HG02840 (cell line): ENCODE measurements at regions not wholly inside any gene's neighbourhood (a gene's known extent, or its start where the extent isn't known, plus 50 kb on each side); places are given as distances from the start of the nearest gene placed in this dataset.

ENCODE experiments used
- ATAC-seq: cut with Tn5 transposase; IDR thresholded peaks from one replicate; pipeline ENCODE4 v1.9.1; 2021; ENCODE audit warnings: mild to moderate bottlenecking, moderate library complexity, moderate number of reproducible peaks; ENCODE audit not compliant: unreplicated experiment, low FRiP score

- no peak for ATAC-seq
Observed at GRCh38 chr2:107197594-107198294, 311.8 kb upstream of the ST6GAL2 start.

GRCh38 chr2:107202962-107203591 lies 317.1 kb upstream of the ST6GAL2 start:
- no peak for ATAC-seq

GRCh38 chr2:107215401-107216350 lies 329.7 kb upstream of the ST6GAL2 start:
- no peak for ATAC-seq

GRCh38 chr2:107218208-107218607 lies 332.2 kb upstream of the ST6GAL2 start:
- ATAC-seq, result no peak

- no peak for ATAC-seq
Observed at GRCh38 chr2:107222466-107222865, 336.5 kb upstream of the ST6GAL2 start.

GRCh38 chr2:107235491-107236254 lies 349.7 kb upstream of the ST6GAL2 start:
- no peak for ATAC-seq

- ATAC-seq, result no peak
Observed at GRCh38 chr2:107242811-107243210, 356.8 kb upstream of the ST6GAL2 start.

GRCh38 chr2:107248932-107249331 lies 363.0 kb upstream of the ST6GAL2 start:
- no peak for ATAC-seq

GRCh38 chr2:107255744-107256143 lies 369.8 kb upstream of the ST6GAL2 start:
- no peak for ATAC-seq

GRCh38 chr2:107258531-107259407 lies 372.8 kb upstream of the ST6GAL2 start:
- ATAC-seq, result no peak

GRCh38 chr2:107259408-107260195 lies 373.6 kb upstream of the ST6GAL2 start:
- no peak for ATAC-seq

GRCh38 chr2:107263628-107264027 lies 377.7 kb upstream of the ST6GAL2 start:
- ATAC-seq, result no peak

- no peak for ATAC-seq
Observed at GRCh38 chr2:107264184-107264583, 378.2 kb upstream of the ST6GAL2 start.

GRCh38 chr2:107266555-107266954 lies 380.6 kb upstream of the ST6GAL2 start:
- ATAC-seq, result no peak

- no peak for ATAC-seq
Observed at GRCh38 chr2:107267086-107267485, 381.1 kb upstream of the ST6GAL2 start.

GRCh38 chr2:107276034-107276433 lies 390.1 kb upstream of the ST6GAL2 start:
- no peak for ATAC-seq

- no peak for ATAC-seq
Observed at GRCh38 chr2:107278672-107279071, 392.7 kb upstream of the ST6GAL2 start.

- ATAC-seq, result no peak
Observed at GRCh38 chr2:107281637-107282036, 395.7 kb upstream of the ST6GAL2 start.

- ATAC-seq, result no peak
Observed at GRCh38 chr2:107282135-107282534, 396.2 kb upstream of the ST6GAL2 start.
